Activated naive CD8-positive, alpha-beta T cell treated with anti-CD3 and anti-CD28 coated beads for 36 hours (primary cell): ENCODE measurements at regions not wholly inside any gene's neighbourhood (a gene's known extent, or its start where the extent isn't known, plus 50 kb on each side); places are given as distances from the start of the nearest gene placed in this dataset.
"Not testable (repeated sequence)": the region's sequence is repeated elsewhere in the genome, so short reads cannot be mapped to it uniquely, and the experiment has no call there.

Experiments used
- DNase-seq: peaks from one replicate; pipeline ENCODE4 v3.0.0; 2021
- H3K27ac Mint-ChIP-seq: one replicate; pipeline ENCODE4 v1.8.0; 2022; ENCODE audit warnings: mild to moderate bottlenecking, moderate library complexity, mixed read lengths
- H3K27me3 Mint-ChIP-seq: one replicate; pipeline ENCODE4 v1.8.0; 2022; ENCODE audit warnings: mild to moderate bottlenecking, mixed read lengths
- H3K36me3 Mint-ChIP-seq: one replicate; pipeline ENCODE4 v1.8.0; 2021; ENCODE audit warnings: mild to moderate bottlenecking, mixed read lengths
- H3K4me1 Mint-ChIP-seq: one replicate; pipeline ENCODE4 v1.8.0; 2021; ENCODE audit warnings: mixed read lengths
- H3K4me3 Mint-ChIP-seq: one replicate; pipeline ENCODE4 v1.8.0; 2022; ENCODE audit warnings: mild to moderate bottlenecking, moderate library complexity, mixed read lengths
- H3K9me3 Mint-ChIP-seq: one replicate; pipeline ENCODE4 v1.8.0; 2022; ENCODE audit warnings: mixed read lengths

DNA sequence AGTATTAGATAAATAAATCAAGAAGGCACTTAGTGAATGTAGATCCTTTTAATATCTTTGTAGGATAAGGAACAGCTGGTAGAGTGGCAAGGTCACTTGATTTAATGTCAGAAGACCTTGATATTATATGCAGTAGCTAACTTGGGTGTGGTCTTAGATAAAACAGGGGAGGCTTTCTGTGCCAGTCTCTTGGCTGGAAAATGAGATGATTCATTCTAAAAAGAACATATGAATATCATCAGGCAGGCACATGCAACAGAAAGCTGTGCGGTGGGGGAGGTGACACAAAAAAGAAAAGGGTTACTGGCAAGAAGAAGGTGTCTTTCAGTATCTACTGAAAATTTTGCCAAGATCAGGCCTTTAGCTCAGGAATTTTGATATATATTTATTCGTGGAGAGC, 931.7 kb upstream of the CELF4 start:
- DNase-seq = no peak
- Mint-ChIP-seq H3K4me1 (peaks cover 8% of the 10 kb centered on the region), H3K9me3 (peaks cover 2% of the 10 kb centered on the region), H3K27ac (no peak overlapping the region), H3K4me3 (no peak overlapping the region), H3K36me3 (no peaks in the 10 kb centered on the region), H3K27me3 (no peaks in the 10 kb centered on the region)

DNA sequence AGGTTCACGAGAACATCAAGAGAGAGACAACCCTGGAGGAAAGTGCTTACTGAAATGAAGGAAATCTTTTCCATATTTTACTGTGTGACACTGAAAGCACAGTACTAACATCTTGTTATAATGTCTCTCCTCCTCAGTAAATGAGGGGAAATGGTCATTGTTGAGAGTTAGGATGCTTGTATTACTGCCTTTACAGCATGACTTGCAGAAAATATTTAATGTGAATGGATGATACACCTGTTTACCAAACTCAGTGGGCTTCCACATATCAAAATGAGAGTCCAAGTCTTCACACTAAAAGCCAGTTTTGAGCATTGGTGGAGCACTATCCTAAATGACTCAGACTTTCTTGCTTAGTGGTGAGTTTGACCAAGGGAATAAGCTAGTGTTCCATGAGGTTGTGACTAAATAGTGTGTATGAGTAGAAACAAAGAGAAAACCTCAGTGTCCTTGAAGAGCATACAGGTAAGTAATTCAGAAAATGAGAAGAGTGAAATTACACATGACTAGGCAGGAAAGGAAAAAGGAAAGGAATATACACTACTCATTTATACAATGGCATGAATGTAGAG, 930.7 kb upstream of the CELF4 start:
- Mint-ChIP-seq H3K4me3 (no peak overlapping the region), H3K27ac (no peak overlapping the region), H3K9me3 (no peaks in the 10 kb centered on the region)

DNA sequence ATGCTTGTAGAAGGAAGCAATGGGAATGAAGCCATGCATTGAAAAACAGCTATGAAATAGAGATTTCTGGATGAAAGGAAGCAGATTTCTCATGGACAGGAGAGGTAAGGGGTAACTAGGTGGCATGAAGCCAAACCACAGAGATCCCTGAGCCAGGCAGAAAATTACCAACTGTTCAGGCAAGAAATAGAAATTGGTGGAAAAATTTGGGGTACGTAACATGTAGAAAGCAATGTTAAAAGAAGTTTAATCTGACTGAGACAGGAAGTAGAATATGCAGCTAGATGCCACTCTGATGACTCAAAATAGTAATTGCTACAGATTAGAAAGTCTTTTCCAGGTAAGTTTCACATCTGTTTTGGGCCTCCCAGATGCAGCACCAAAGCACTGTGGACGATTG, 928.5 kb upstream of the CELF4 start:
- no peak overlapping the region for H3K27ac Mint-ChIP-seq
- peaks cover 1% of the 10 kb centered on the region for H3K27me3 Mint-ChIP-seq
- H3K4me3 Mint-ChIP-seq = no peak overlapping the region
- H3K9me3 Mint-ChIP-seq = no peaks in the 10 kb centered on the region
- DNase-seq = no peak
- no peaks in the 10 kb centered on the region for H3K36me3 Mint-ChIP-seq
- H3K4me1 Mint-ChIP-seq = peaks cover 8% of the 10 kb centered on the region

More for the DNA sequence above, 930.7 kb upstream of the CELF4 start:
- no peak for DNase-seq
- Mint-ChIP-seq H3K4me1 (peaks cover 8% of the 10 kb centered on the region), H3K36me3 (no peaks in the 10 kb centered on the region), H3K27me3 (no peaks in the 10 kb centered on the region)

DNA sequence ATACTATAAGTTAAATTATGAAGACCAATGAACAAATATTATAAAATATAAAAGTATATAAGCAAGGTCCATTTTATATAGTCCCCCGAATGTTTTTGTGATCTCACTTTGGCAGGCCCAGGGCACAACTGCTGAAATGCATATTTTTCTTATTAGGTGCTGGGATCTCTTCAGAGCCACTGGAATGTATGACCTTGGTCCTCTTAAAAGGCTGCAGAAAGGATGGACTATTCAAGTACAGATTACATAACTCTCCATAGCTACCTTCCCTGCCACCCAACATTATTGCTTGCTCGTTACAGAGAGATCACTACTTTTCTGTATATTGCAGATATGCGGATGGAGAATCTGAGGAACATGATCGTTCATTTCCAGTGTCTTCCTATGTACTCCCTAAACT, 925.6 kb upstream of the CELF4 start:
- H3K27ac Mint-ChIP-seq = no peak overlapping the region

DNA sequence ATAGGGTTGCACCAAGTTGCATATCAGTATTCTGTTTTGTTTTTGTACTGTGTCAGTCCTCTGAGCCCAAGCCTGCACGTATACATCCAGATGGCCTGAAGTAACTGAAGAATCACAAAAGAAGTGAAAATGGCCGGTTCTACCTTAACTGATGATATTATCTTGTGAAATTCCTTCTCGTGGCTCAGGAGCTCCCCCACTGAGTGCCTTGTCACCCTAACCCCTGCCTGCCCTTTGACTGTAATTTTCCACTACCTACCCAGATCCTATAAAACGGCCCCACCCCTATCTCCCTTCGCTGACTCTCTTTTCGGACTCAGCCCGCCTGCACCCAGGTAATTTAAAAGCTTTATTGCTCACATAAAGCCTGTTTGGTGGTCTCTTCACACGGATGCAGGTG, 924.1 kb upstream of the CELF4 start:
- not testable (repeated sequence) for H3K27ac Mint-ChIP-seq, H3K4me1 Mint-ChIP-seq, H3K36me3 Mint-ChIP-seq, H3K4me3 Mint-ChIP-seq, DNase-seq, H3K9me3 Mint-ChIP-seq, H3K27me3 Mint-ChIP-seq

More for the DNA sequence above, 925.6 kb upstream of the CELF4 start:
- Mint-ChIP-seq H3K36me3 (no peaks in the 10 kb centered on the region), H3K9me3 (no peaks in the 10 kb centered on the region), H3K4me1 (peaks cover 5% of the 10 kb centered on the region), H3K27me3 (peaks cover 5% of the 10 kb centered on the region), H3K4me3 (no peak overlapping the region)
- no peak for DNase-seq

DNA sequence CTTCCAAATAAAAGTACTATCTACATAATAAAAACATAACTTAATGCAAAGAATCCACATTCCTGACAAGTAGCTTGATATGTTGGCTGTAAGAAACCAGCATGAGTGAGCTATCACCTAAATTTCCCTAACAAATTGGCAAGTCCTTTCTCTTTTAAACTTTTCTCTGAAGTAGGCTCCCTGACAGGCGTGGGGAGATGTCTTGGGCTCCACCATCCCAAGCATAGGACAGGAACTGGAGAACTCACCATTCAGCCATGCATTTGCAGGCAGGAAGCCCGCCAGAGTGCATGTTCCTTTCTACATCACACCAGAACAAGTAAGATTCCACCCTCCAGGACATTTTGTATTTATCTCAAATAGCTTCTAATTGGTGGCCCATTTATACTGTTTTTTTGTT, 921.9 kb upstream of the CELF4 start:
- Mint-ChIP-seq H3K36me3 (no peaks in the 10 kb centered on the region), H3K4me1 (no peaks in the 10 kb centered on the region), H3K27me3 (peaks cover 5% of the 10 kb centered on the region), H3K4me3 (no peak overlapping the region), H3K9me3 (no peaks in the 10 kb centered on the region), H3K27ac (no peak overlapping the region)
- DNase-seq = no peak

DNA sequence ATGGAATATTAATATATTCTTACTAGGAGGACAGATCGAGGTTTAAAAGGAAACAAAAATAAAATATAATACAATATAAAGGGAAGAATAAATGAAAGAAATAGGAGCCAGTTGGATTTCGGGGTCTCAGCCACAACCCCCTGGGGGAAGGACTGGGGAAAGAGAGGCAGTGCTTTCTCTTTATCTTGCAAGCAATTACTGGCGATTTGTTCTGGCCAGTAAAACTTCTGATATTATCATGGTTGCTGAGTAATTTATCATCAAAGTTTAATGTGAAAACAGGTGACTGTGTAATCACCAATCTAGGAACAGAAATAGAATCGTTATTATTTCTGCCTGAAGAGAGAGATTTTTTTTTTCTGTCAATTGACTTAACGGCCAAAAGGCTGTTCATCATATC, 917.7 kb upstream of the CELF4 start:
- Mint-ChIP-seq H3K36me3 (no peaks in the 10 kb centered on the region), H3K27me3 (no peaks in the 10 kb centered on the region), H3K27ac (no peak overlapping the region), H3K9me3 (peaks cover 7% of the 10 kb centered on the region), H3K4me1 (no peaks in the 10 kb centered on the region), H3K4me3 (no peak overlapping the region)
- no peak for DNase-seq

DNA sequence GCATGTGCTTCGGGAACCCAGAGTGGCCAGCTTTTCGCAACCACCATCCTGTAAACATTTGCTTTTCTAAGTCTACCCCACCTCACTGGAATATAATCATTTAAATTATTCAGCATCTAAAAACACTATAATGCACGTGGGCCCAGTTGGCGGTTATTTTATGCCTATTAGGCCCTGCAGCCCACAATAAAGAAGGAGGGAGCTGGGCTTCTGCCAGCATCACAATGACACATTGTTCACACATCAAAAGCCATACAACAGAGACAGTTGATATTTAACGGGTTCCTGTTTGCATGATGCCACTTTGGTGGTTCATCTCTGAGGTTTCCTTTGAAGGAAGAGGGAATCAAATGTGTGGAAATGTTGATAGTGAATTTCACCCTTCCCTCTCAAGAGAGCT, 916.0 kb upstream of the CELF4 start:
- no peak overlapping the region for H3K4me3 Mint-ChIP-seq
- no peaks in the 10 kb centered on the region for H3K36me3 Mint-ChIP-seq
- no peak overlapping the region for H3K27ac Mint-ChIP-seq
- H3K4me1 Mint-ChIP-seq = no peaks in the 10 kb centered on the region
- peaks cover 7% of the 10 kb centered on the region for H3K9me3 Mint-ChIP-seq
- H3K27me3 Mint-ChIP-seq = no peaks in the 10 kb centered on the region
- no peak for DNase-seq

DNA sequence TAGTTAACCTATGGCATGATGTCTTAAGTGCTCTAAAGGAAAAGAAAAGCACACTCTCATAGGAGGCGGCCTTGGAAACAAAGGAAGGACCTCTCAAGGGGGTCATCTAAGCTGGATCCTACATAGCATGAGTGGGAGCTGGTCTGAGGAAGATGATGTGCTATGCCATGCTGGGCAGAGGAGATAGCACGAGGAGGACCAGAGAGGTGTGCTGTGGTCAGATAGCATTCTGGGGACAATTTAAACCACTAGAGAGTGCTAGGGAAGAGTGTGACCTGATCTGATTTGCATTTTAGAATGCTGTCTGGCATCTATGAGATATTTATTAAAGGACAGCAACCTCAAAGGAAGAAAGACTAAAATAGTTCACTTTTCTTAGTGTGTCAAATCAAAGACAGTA, 910.1 kb upstream of the CELF4 start:
- Mint-ChIP-seq H3K9me3 (peaks cover 8% of the 10 kb centered on the region), H3K36me3 (no peaks in the 10 kb centered on the region), H3K27me3 (no peaks in the 10 kb centered on the region), H3K4me3 (no peak overlapping the region), H3K4me1 (no peaks in the 10 kb centered on the region), H3K27ac (no peak overlapping the region)
- DNase-seq = no peak

DNA sequence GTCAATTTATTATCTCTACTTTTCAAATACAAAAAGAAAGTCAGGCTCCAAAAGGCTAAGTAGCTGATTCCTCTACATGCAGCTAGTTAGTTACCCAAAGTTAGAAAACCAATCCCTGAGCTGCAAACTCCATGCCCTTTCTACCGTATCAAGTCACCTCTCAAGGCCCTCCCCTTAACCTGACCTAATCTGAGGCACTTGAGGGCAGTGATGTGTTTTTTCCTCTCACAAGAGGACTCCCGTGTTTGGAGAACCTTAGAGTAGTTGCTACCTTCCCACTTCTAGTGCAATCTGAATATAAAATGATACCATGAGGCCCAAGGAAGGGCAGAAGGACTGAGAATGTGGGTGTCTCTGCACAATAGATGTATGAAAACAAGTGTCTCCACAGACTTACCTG, 907.9 kb upstream of the CELF4 start:
- Mint-ChIP-seq H3K27ac (no peak overlapping the region), H3K4me3 (no peak overlapping the region), H3K36me3 (no peaks in the 10 kb centered on the region), H3K27me3 (no peaks in the 10 kb centered on the region), H3K9me3 (peaks cover 3% of the 10 kb centered on the region), H3K4me1 (no peaks in the 10 kb centered on the region)
- DNase-seq = no peak

DNA sequence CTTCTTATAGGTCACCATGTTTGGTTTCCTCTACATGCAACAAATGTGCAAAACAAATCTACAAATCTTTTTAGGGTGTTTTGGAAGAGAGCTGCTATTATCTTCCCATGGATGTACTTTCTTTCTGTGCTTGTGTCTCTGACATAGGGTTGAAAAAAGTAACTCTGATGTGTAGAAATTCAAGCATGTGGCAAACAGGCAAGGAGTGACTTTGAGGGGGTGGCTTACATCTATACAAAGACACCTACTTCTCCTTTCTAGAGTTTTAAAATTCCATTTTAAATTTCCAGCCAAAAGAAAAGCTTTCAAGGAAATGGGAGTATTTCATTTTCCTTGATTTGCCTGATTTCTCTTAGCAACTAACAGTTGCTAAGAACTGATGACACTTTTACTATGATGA, 904.8 kb upstream of the CELF4 start:
- Mint-ChIP-seq H3K27me3 (no peaks in the 10 kb centered on the region), H3K27ac (no peak overlapping the region), H3K36me3 (no peaks in the 10 kb centered on the region), H3K4me1 (no peaks in the 10 kb centered on the region), H3K9me3 (peaks cover 1% of the 10 kb centered on the region), H3K4me3 (no peak overlapping the region)
- DNase-seq = no peak

DNA sequence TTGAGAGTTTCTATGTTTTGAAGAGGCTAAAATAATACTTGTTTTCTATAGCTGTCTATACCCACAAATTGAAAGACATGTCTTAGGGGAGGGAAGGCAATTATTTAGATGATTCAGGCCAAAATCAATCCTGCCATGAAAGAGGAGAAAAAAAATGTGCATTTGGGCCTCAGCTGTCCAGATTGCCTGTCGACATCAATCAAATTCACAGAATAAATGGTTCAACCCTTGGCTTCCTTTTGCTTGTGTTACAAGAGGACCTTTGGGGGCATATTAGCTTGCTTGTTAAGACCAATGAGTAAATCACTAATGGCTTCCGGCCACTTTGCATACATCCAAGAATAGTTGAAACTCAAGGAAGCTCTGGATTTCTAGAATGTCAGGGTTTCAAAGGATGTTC, 900.8 kb upstream of the CELF4 start:
- DNase-seq = no peak
- Mint-ChIP-seq H3K27me3 (no peaks in the 10 kb centered on the region), H3K9me3 (peaks cover 2% of the 10 kb centered on the region), H3K4me3 (no peak overlapping the region), H3K4me1 (no peaks in the 10 kb centered on the region), H3K36me3 (no peaks in the 10 kb centered on the region), H3K27ac (no peak overlapping the region)

DNA sequence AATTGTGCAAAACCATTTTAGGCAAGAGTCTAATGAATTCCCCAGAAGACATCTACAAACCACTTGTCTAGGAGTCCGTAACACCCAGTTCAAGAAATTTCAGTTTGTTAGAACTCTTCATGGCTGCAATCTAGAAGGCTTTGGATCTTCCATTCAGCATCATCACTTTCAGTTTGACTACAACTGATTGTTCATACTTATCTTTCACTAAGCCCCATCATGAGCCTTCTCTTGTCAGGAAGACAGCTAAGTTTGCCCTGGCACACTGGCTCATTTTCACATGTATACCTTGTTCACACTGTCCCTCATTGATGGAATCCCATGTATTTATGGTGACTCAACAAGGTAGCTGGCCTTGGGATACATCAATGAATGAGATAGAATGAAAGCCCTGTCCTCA, 898.4 kb upstream of the CELF4 start:
- H3K4me3 Mint-ChIP-seq = no peak overlapping the region
- no peaks in the 10 kb centered on the region for H3K27me3 Mint-ChIP-seq
- H3K4me1 Mint-ChIP-seq = no peaks in the 10 kb centered on the region
- H3K36me3 Mint-ChIP-seq = no peaks in the 10 kb centered on the region
- no peak overlapping the region for H3K27ac Mint-ChIP-seq
- peaks cover 2% of the 10 kb centered on the region for H3K9me3 Mint-ChIP-seq
- DNase-seq = no peak

DNA sequence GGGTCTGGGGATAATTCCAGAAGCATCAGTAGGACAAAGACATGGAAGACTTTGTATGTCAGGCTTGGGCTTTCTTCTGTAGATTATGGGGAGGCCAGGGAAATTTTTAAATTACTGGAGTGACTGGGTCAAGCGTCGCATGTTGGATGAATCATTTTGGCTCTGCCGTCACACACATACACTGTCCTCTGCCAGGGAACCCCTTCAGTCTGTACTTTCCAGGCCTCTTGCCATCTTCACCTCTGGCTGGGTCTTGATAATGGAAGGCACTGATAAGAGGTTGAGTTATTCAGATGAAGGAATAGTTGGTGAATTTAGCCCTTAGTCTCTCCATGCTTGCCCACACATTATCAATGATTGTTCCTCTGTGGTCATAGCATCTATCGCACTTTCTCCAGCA, 895.1 kb upstream of the CELF4 start:
- Mint-ChIP-seq H3K27ac (no peak overlapping the region), H3K27me3 (no peaks in the 10 kb centered on the region), H3K4me3 (no peak overlapping the region), H3K9me3 (peaks cover 2% of the 10 kb centered on the region), H3K36me3 (no peaks in the 10 kb centered on the region), H3K4me1 (no peaks in the 10 kb centered on the region)
- DNase-seq = no peak

DNA sequence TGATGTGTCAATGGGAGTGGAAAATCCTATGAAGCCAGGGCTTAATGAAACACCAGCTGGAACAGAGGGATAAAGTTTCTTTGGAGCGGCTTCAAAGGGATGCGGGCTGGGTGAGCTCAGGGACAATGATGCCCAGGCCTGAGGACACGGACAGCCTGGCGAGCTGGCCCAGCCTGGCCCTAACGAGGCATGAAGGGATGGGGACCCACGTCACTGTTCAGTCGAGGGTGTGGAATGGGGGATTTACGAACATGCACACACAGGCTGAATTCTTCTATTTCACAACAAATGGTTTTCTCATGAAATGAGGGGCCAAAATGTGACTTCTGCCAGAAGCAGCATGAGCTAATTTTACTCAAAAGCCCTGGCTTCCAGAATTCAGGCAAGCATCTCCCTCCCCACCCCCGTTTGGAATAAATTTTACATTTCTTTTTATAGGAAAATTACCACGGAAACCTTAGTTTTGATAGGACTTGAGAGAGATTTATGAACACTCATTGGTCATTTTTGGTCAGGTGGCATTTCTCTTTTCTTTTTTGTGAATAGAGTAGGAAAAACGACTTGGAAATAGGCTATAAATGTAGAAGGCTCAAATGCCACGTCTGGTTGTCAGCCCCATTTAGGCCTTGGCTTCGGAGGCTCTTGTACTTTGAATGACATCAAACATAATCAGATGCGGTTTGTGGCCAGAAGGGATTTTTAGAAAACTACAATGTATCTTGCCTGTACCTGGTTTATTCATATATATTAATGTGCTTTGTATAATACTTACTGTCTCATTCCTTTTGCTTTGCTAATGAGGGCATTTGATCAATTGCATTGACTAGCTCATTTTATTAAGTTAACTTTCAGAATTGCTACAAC, 893.8 kb upstream of the CELF4 start:
- H3K27ac Mint-ChIP-seq = no peak overlapping the region
- H3K4me1 Mint-ChIP-seq = no peaks in the 10 kb centered on the region
- peaks cover under 1% of the 10 kb centered on the region for H3K9me3 Mint-ChIP-seq
- H3K36me3 Mint-ChIP-seq = no peaks in the 10 kb centered on the region
- no peaks in the 10 kb centered on the region for H3K27me3 Mint-ChIP-seq
- DNase-seq = no peak
- no peak overlapping the region for H3K4me3 Mint-ChIP-seq

DNA sequence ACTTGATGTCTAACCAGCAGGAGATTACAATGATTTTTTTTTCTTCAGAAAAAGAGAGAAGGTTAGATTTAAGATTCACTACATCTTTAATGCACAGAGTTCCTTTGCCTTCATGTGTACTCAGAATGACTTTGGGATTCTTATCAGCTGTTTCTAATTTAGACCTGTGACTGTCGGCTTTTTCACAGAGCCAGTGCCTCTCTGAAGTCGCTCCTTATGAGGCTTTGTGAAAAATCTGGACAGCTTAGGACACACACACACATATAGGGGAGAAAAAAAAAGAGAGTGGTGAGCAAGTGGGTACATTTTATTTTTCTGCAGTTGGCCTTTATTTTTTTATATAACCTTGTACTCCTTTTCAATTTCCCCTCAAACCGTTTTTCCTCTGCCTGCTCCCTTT, 893.1 kb upstream of the CELF4 start:
- DNase-seq = no peak
- H3K4me3 Mint-ChIP-seq = no peak overlapping the region
- H3K27ac Mint-ChIP-seq = no peak overlapping the region
- H3K4me1 Mint-ChIP-seq = no peaks in the 10 kb centered on the region
- H3K9me3 Mint-ChIP-seq = no peaks in the 10 kb centered on the region
- no peaks in the 10 kb centered on the region for H3K36me3 Mint-ChIP-seq
- no peaks in the 10 kb centered on the region for H3K27me3 Mint-ChIP-seq
